PC-9 (cell line): ENCODE measurements at regions not wholly inside any gene's neighbourhood (a gene's known extent, or its start where the extent isn't known, plus 50 kb on each side); places are given as distances from the start of the nearest gene placed in this dataset.

Source experiments
- BruUV-seq: library from RNA; stranded (reverse); fragments of 400-500 nt; replicated peaks from 2 replicates; lab custom pipeline; 2021; lab: Mats Ljungman, UMichigan
- CTCF ChIA-PET: fragments of 300-600 bp; sonication (Branson Sonifier 250); formaldehyde crosslinking; loops from one replicate; lab custom pipeline; 2022; ENCODE audit warnings: antibody characterized with exemption; lab: Charles Lee
- POLR2A ChIA-PET: fragments of 300-600 bp; sonication (Branson Sonifier 250); formaldehyde crosslinking; loops from one replicate; lab custom pipeline; 2022; ENCODE audit warnings: antibody characterized with exemption; ENCODE audit not compliant: unreplicated experiment; lab: Charles Lee
- DNase-seq, 2 experiments: peaks; one replicate each; pipeline versions ENCODE4 v3.0.0 to v3.0.0-alpha.2; 2015 to 2022; ENCODE audit warnings: mixed read lengths in 1 of 2
- H2AFZ ChIP-seq: fragments of 200-600 bp; sonication (generic); 2 replicates; pipeline ENCODE4 v1.8.1; 2017; ENCODE audit warnings: antibody characterized with exemption
- H3F3A ChIP-seq: fragments of 200-600 bp; sonication (generic); 2 replicates; pipeline ENCODE4 v1.8.1; 2017; ENCODE audit warnings: antibody characterized with exemption, mild to moderate bottlenecking, low read depth; ENCODE audit not compliant: insufficient read depth
- H3K27ac ChIP-seq: fragments of 200-600 bp; sonication (generic); 2 replicates; pipeline ENCODE4 v1.6.1; 2016; ENCODE audit warnings: mixed run types
- H3K27me3 ChIP-seq: fragments of 200-600 bp; sonication (generic); 2 replicates; pipeline ENCODE4 v1.6.1; 2016; ENCODE audit warnings: low read depth, mixed run types; ENCODE audit not compliant: insufficient read depth
- H3K36me3 ChIP-seq: fragments of 200-600 bp; sonication (generic); 2 replicates; pipeline ENCODE4 v1.6.1; 2016; ENCODE audit warnings: low read depth, mixed run types
- H3K4me1 ChIP-seq: fragments of 200-600 bp; sonication (generic); replicated peaks from 2 replicates; pipeline ENCODE4 v1.6.1; 2016; ENCODE audit warnings: mixed run types; ENCODE audit not compliant: insufficient read depth
- H3K4me2 ChIP-seq: fragments of 200-600 bp; sonication (generic); 2 replicates; pipeline ENCODE4 v1.6.1; 2017; ENCODE audit warnings: mixed run types
- H3K4me3 ChIP-seq: fragments of 200-600 bp; sonication (generic); 2 replicates; pipeline ENCODE4 v1.6.1; 2016; ENCODE audit warnings: mixed run types
- H3K79me2 ChIP-seq: fragments of 200-600 bp; sonication (generic); 2 replicates; pipeline ENCODE4 v1.6.1; 2017; ENCODE audit warnings: low read depth, mixed run types
- H3K9me2 ChIP-seq: fragments of 200-600 bp; sonication (generic); 2 replicates; pipeline ENCODE4 v1.8.1; 2017; ENCODE audit warnings: mild to moderate bottlenecking; ENCODE audit not compliant: insufficient read depth
- H3K9me3 ChIP-seq: fragments of 200-600 bp; sonication (generic); 2 replicates; pipeline ENCODE4 v1.8.1; 2016; ENCODE audit warnings: low read depth; ENCODE audit not compliant: insufficient read depth
- H4K20me1 ChIP-seq: fragments of 200-600 bp; sonication (generic); 2 replicates; pipeline ENCODE4 v1.8.1; 2017; ENCODE audit not compliant: insufficient read depth
- EZH2 ChIP-seq: fragments of 200-600 bp; sonication (generic); IDR thresholded peaks from 2 replicates; pipeline ENCODE4 v1.8.0; 2017; ENCODE audit warnings: antibody characterized with exemption, low read depth
- intact Hi-C: fragments of 100-400 bp; cut with micrococcal nuclease; formaldehyde crosslinking; loops from one replicate; pipeline ENCODE4 v1.10.0; 2022; ENCODE audit not compliant: unreplicated experiment
- TF ChIP-seq, protein P1 (sequence below): fragments of 200-600 bp; sonication (generic); conservative IDR thresholded peaks from 2 replicates; pipeline ENCODE4 v1.6.1; 2017; ENCODE audit warnings: mixed run types, antibody characterized with exemption, mild to moderate bottlenecking, moderate library complexity

GRCh38 chr3:167113035-167113830, 266.9 kb downstream of the ZBBX start:
- Histone ChIP-seq H2AFZ (peak overlapping the region; percentile 36; the same call in 1 of the 2 replicates), H3K9me2 (no peaks in the 10 kb centered on the region), H3K79me2 (no peaks in the 10 kb centered on the region), H3K36me3 (no peaks in the 10 kb centered on the region), H4K20me1 (no peaks in the 10 kb centered on the region), H3F3A (no peaks in the 10 kb centered on the region), H3K9me3 (no peaks in the 10 kb centered on the region), H3K4me2 (no peak overlapping the region), H3K4me3 (no peak overlapping the region), H3K4me1 (no peaks in the 10 kb centered on the region), H3K27me3 (no peaks in the 10 kb centered on the region), H3K27ac (no peak overlapping the region)
- POLR2A ChIA-PET: no interaction called here
- intact Hi-C loops: no loop called here
- DNase-seq: no peak
- TF ChIP-seq, protein P1, sequence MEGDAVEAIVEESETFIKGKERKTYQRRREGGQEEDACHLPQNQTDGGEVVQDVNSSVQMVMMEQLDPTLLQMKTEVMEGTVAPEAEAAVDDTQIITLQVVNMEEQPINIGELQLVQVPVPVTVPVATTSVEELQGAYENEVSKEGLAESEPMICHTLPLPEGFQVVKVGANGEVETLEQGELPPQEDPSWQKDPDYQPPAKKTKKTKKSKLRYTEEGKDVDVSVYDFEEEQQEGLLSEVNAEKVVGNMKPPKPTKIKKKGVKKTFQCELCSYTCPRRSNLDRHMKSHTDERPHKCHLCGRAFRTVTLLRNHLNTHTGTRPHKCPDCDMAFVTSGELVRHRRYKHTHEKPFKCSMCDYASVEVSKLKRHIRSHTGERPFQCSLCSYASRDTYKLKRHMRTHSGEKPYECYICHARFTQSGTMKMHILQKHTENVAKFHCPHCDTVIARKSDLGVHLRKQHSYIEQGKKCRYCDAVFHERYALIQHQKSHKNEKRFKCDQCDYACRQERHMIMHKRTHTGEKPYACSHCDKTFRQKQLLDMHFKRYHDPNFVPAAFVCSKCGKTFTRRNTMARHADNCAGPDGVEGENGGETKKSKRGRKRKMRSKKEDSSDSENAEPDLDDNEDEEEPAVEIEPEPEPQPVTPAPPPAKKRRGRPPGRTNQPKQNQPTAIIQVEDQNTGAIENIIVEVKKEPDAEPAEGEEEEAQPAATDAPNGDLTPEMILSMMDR: no peak
- no peak for TF ChIP-seq EZH2
- CTCF ChIA-PET: no interaction called here
- BruUV-seq: no TSS peak

DNA sequence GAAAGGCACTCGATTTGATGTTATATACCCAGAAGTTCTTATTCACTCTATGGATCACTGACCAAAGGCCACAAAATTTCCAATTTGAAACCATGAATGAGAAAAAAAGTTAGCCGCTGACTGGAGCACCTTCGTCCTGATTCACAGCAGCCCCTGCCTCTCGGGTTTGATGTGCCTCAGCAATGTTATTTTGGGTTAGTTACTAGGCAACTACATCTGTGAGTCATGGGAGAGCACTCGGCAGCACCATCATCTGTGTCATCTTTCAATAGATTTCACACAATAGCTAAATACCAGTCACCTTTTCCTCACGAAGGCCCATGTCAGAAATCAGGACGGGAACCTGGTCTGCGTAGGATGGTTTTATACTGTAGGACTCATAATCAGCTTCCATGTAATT, 269.2 kb downstream of the ZBBX start:
- POLR2A ChIA-PET: interaction anchor here (0.6 kb wide), 1 partner anchor 963 kb away, joined by 3 read pairs; no protein-coding TSS in a partner anchor
- Histone ChIP-seq H3F3A (no peaks in the 10 kb centered on the region), H2AFZ (no peak overlapping the region), H3K27ac (no peak overlapping the region), H3K36me3 (no peaks in the 10 kb centered on the region), H4K20me1 (no peaks in the 10 kb centered on the region), H3K79me2 (no peaks in the 10 kb centered on the region), H3K27me3 (no peaks in the 10 kb centered on the region), H3K4me2 (no peak overlapping the region), H3K9me2 (no peaks in the 10 kb centered on the region), H3K4me1 (no peaks in the 10 kb centered on the region), H3K4me3 (no peak overlapping the region), H3K9me3 (no peaks in the 10 kb centered on the region)
- CTCF ChIA-PET: no interaction called here
- TF ChIP-seq EZH2: no peak
- TF ChIP-seq, protein P1: no peak
- intact Hi-C loops: no loop called here
- BruUV-seq: no TSS peak
- peak in 1 of 2 experiments; percentile 35 for DNase-seq

- TF ChIP-seq, protein P1: no peak
- no peak for TF ChIP-seq EZH2
- Histone ChIP-seq H3K9me3 (no peaks in the 10 kb centered on the region), H3K36me3 (no peaks in the 10 kb centered on the region), H4K20me1 (no peaks in the 10 kb centered on the region), H3F3A (no peaks in the 10 kb centered on the region), H3K9me2 (no peaks in the 10 kb centered on the region), H2AFZ (no peak overlapping the region), H3K4me3 (no peak overlapping the region), H3K27ac (no peak overlapping the region), H3K27me3 (no peaks in the 10 kb centered on the region), H3K4me2 (no peak overlapping the region), H3K4me1 (no peaks in the 10 kb centered on the region), H3K79me2 (no peaks in the 10 kb centered on the region)
- DNase-seq: no peak
- POLR2A ChIA-PET: no interaction called here
- CTCF ChIA-PET: no interaction called here
- no TSS peak for BruUV-seq
- intact Hi-C loops: no loop called here
These were observed 270.4 kb downstream of the ZBBX start for GRCh38 chr3:167109746-167110145.
